Endothelial cell (in vitro differentiated cells): ENCODE measurements at regions not wholly inside any gene's neighbourhood (a gene's known extent, or its start where the extent isn't known, plus 50 kb on each side); places are given as distances from the start of the nearest gene placed in this dataset.

ENCODE experiments used
- DNase-seq: peaks from one replicate; pipeline ENCODE4 v3.0.0; 2021; ENCODE audit warnings: low spot score
- H3K27ac Mint-ChIP-seq: one replicate; pipeline ENCODE4 v1.8.0; 2021; ENCODE audit warnings: mixed read lengths, inconsistent platforms; ENCODE audit not compliant: unreplicated experiment
- H3K27me3 Mint-ChIP-seq: one replicate; pipeline ENCODE4 v1.8.0; 2021; ENCODE audit warnings: mild to moderate bottlenecking, moderate library complexity, mixed read lengths, inconsistent platforms; ENCODE audit not compliant: unreplicated experiment
- H3K36me3 Mint-ChIP-seq: one replicate; pipeline ENCODE4 v1.8.0; 2021; ENCODE audit warnings: mild to moderate bottlenecking, low read depth, mixed read lengths, inconsistent platforms; ENCODE audit not compliant: unreplicated experiment
- H3K4me1 Mint-ChIP-seq: one replicate; pipeline ENCODE4 v1.8.0; 2021; ENCODE audit warnings: mild to moderate bottlenecking, mixed read lengths, inconsistent platforms; ENCODE audit not compliant: unreplicated experiment
- H3K4me3 Mint-ChIP-seq: one replicate; pipeline ENCODE4 v1.8.0; 2021; ENCODE audit warnings: mild to moderate bottlenecking, mixed read lengths, inconsistent platforms; ENCODE audit not compliant: unreplicated experiment
- H3K9me3 Mint-ChIP-seq: one replicate; pipeline ENCODE4 v1.8.0; 2021; ENCODE audit warnings: mixed read lengths, inconsistent platforms; ENCODE audit not compliant: unreplicated experiment
- TF ChIP-seq, protein P1 (sequence below): fragments of 200-600 bp; sonication (generic); IDR thresholded peaks from one replicate; pipeline ENCODE4 v1.5.0; 2021; ENCODE audit warnings: antibody characterized with exemption; ENCODE audit not compliant: unreplicated experiment

DNA sequence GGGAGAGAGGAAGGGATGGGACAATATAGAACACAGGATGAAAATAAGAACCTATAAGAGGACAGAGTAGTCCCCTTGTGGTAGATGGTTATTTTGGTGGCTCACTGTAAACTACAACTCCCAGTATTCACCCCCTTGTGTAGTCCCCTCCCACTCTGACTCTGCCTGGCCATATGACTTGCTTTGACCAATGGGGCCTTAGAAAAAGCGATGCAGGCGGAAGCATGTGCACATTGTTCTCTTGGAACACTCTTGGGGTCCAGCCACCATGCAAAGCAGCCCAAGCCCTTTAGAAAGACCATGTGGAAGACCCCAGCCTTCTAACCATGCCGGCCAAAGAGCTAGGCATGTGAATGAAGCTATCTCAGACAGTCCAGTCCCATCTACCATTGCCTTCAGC, 415.0 kb downstream of the BCOR start:
- DNase-seq = no peak
- H3K4me3 Mint-ChIP-seq = no peak overlapping the region
- H3K9me3 Mint-ChIP-seq = no peaks in the 10 kb centered on the region
- TF ChIP-seq, protein P1, sequence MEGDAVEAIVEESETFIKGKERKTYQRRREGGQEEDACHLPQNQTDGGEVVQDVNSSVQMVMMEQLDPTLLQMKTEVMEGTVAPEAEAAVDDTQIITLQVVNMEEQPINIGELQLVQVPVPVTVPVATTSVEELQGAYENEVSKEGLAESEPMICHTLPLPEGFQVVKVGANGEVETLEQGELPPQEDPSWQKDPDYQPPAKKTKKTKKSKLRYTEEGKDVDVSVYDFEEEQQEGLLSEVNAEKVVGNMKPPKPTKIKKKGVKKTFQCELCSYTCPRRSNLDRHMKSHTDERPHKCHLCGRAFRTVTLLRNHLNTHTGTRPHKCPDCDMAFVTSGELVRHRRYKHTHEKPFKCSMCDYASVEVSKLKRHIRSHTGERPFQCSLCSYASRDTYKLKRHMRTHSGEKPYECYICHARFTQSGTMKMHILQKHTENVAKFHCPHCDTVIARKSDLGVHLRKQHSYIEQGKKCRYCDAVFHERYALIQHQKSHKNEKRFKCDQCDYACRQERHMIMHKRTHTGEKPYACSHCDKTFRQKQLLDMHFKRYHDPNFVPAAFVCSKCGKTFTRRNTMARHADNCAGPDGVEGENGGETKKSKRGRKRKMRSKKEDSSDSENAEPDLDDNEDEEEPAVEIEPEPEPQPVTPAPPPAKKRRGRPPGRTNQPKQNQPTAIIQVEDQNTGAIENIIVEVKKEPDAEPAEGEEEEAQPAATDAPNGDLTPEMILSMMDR = no peak
- H3K4me1 Mint-ChIP-seq = peaks cover 4% of the 10 kb centered on the region
- H3K36me3 Mint-ChIP-seq = no peaks in the 10 kb centered on the region
- no peaks in the 10 kb centered on the region for H3K27me3 Mint-ChIP-seq
- no peak overlapping the region for H3K27ac Mint-ChIP-seq

DNA sequence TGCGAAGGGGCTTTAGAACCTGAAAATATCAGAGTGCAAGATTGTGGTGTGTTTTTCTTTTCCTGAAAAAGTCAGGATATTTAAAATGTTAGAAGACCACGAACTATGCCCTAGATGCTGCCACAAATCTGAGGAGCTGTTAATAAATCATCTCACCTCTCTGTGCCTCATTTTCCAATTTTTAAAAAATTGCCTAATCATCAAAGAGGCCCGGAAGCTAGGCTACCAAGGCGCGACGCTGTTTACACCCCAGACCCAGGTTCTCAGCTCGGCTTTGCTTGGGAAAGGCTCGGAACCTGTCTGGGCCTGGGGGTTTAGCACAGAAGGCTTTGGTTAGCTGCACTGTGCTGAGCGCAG, 409.6 kb downstream of the BCOR start:
- TF ChIP-seq, protein P1 = no peak
- no peaks in the 10 kb centered on the region for H3K27me3 Mint-ChIP-seq
- H3K4me3 Mint-ChIP-seq = peak overlapping the region; percentile 67
- peaks cover 4% of the 10 kb centered on the region for H3K4me1 Mint-ChIP-seq
- no peaks in the 10 kb centered on the region for H3K36me3 Mint-ChIP-seq
- no peak for DNase-seq
- H3K27ac Mint-ChIP-seq = peak overlapping the region; percentile 18
- H3K9me3 Mint-ChIP-seq = no peaks in the 10 kb centered on the region

DNA sequence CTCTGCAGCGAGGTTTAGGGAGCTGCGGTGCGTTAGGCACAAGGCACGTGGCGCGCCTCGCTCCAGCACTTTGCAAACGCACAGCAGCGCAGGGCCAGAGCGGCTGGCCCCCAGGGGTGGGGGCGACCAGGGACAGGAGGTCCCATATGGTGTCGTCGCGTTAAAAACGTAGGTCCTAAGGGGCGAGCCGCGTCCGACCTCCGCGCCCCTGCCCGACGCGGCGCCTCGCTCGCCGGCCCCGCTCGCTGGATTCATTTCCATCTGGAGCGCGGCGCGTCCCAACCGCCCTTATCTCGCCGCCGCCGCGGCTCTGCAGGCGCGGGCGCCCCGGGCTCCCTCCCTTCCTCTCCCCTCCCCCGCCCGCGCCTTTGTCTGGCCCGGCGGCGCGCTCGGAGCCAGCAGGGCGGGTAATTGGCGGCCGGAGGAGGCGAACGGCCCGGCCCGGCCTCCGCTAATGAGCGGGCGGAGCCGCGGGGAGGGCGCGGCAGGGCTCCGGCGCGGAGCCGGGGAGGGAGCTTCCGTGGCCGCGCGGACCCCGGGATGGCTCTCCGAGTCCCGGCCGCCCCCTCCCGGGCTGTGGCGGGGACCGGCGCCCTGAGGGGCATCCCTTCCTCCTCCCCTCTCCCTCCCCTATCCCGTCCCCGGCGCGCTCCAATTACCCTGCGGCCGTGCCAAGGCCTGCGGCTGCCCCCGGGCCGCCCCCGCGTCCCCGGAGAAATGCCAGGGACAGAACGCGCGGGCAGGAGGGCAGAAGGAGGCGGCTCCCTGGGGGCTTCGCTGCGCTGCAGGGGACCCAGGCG, 409.0 kb downstream of the BCOR start:
- DNase-seq = peak; percentile 57
- Mint-ChIP-seq H3K27ac (no peak overlapping the region), H3K4me3 (no peak overlapping the region), H3K27me3 (no peaks in the 10 kb centered on the region), H3K36me3 (no peaks in the 10 kb centered on the region), H3K4me1 (peaks cover 4% of the 10 kb centered on the region), H3K9me3 (no peaks in the 10 kb centered on the region)
- TF ChIP-seq, protein P1 = no peak

DNA sequence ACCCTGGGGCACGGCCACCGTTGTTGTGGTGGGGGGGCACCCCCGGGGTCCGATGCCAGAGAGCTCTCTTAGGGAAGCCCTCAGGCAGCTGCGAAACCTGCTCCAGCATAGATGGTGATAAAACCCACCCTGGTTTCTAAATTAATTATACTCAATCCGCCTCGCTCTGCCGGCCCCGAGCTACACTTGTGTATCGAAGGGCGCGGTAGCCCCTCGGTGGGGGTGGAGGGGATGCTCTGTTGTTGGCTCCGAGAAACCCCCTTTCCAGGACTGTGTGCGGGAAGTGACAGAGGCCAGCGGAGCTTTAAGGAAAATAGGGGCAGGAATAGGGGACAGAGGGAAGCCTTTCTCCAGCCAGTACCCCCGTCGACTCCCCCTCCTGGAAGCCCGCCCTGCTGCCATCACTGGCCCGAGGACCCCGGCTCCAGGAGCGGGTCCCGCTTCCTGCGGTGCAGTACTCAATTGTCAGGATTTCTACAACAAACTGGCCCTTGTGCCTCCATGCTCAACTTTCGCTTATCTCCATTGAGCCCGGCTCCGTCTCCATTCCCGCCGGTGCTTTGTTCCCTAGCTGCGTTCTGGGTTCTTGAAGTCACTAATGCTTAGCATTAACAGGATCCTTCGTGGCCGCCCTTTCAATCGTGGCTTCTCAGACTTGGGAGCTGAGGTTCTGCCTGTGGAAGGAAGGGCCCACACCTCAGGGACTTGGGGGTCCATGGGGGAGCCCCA, 408.2 kb downstream of the BCOR start:
- Mint-ChIP-seq H3K36me3 (no peaks in the 10 kb centered on the region), H3K9me3 (no peaks in the 10 kb centered on the region), H3K27me3 (no peaks in the 10 kb centered on the region), H3K4me3 (peak overlapping the region; percentile 78), H3K27ac (no peak overlapping the region), H3K4me1 (peaks cover 4% of the 10 kb centered on the region)
- TF ChIP-seq, protein P1 = no peak
- DNase-seq = peak; percentile 8
